ENCODE measurements at regions not wholly inside any gene's neighbourhood (a gene's known extent, or its start where the extent isn't known, plus 50 kb on each side); places are given as distances from the start of the nearest gene placed in this dataset.

GRCh38 chr9:614431-614830, 227.1 kb upstream of the DMRT1 start:
- no peak for TF ChIP-seq CTCF (IDR thresholded peaks at IDR 0.05; ENCODE audit: low read depth, low read length, missing input control)
- TF ChIP-seq SP1 (IDR thresholded peaks at IDR 0.05), result no peak
- no peak for TF ChIP-seq FOXA1 (IDR thresholded peaks at IDR 0.05)
- no peak for TF ChIP-seq NR2F2 (IDR thresholded peaks at IDR 0.05)
- TF ChIP-seq HNF4G (IDR thresholded peaks at IDR 0.05), result no peak
- no peak for TF ChIP-seq REST (IDR thresholded peaks at IDR 0.05)
- no peak for TF ChIP-seq JUND (IDR thresholded peaks at IDR 0.05)
- TF ChIP-seq YY1 (IDR thresholded peaks at IDR 0.05), result no peak
- TF ChIP-seq ZBTB33 (IDR thresholded peaks at IDR 0.05), result no peak
- no peak for TF ChIP-seq RXRA (IDR thresholded peaks at IDR 0.05)
- TF ChIP-seq MAX (IDR thresholded peaks at IDR 0.05), result no peak
- no peak for TF ChIP-seq ATF3 (IDR thresholded peaks at IDR 0.05)
- no peak for TF ChIP-seq RAD21 (IDR thresholded peaks at IDR 0.05)
